GM21515 (cell line): ENCODE measurements at regions not wholly inside any gene's neighbourhood (a gene's known extent, or its start where the extent isn't known, plus 50 kb on each side); places are given as distances from the start of the nearest gene placed in this dataset.

Source experiments
- ATAC-seq: cut with Tn5 transposase; IDR thresholded peaks from one replicate; pipeline ENCODE4 v1.9.1; 2021; ENCODE audit not compliant: unreplicated experiment

GRCh38 chr12:78580296-78580695 lies 284.3 kb upstream of the SYT1 start:
- no peak for ATAC-seq

GRCh38 chr12:78584695-78585094 lies 279.9 kb upstream of the SYT1 start:
- no peak for ATAC-seq

GRCh38 chr12:78585132-78585531 lies 279.4 kb upstream of the SYT1 start:
- no peak for ATAC-seq

- ATAC-seq = no peak
These were observed 277.8 kb upstream of the SYT1 start for GRCh38 chr12:78586790-78587189.

- no peak for ATAC-seq
These were observed 265.2 kb upstream of the SYT1 start for GRCh38 chr12:78599366-78599765.

GRCh38 chr12:78600541-78600940 lies 264.0 kb upstream of the SYT1 start:
- no peak for ATAC-seq

- no peak for ATAC-seq
These were observed 253.1 kb upstream of the SYT1 start for GRCh38 chr12:78611504-78611903.

- ATAC-seq = no peak
These were observed 252.4 kb upstream of the SYT1 start for GRCh38 chr12:78612190-78612589.

- no peak for ATAC-seq
These were observed 246.9 kb upstream of the SYT1 start for GRCh38 chr12:78617683-78618082.

- no peak for ATAC-seq
These were observed 241.9 kb upstream of the SYT1 start for GRCh38 chr12:78622529-78623195.

GRCh38 chr12:78628491-78629100 lies 236.0 kb upstream of the SYT1 start:
- no peak for ATAC-seq

- ATAC-seq = no peak
These were observed 228.2 kb upstream of the SYT1 start for GRCh38 chr12:78636231-78636855.

- no peak for ATAC-seq
These were observed 222.6 kb upstream of the SYT1 start for GRCh38 chr12:78641837-78642423.

- no peak for ATAC-seq
These were observed 218.6 kb upstream of the SYT1 start for GRCh38 chr12:78645956-78646355.

GRCh38 chr12:78651755-78652154 lies 212.8 kb upstream of the SYT1 start:
- no peak for ATAC-seq

GRCh38 chr12:78666584-78666983 lies 198.0 kb upstream of the SYT1 start:
- ATAC-seq = no peak

GRCh38 chr12:78671295-78671694 lies 193.3 kb upstream of the SYT1 start:
- ATAC-seq = no peak

- no peak for ATAC-seq
These were observed 192.5 kb upstream of the SYT1 start for GRCh38 chr12:78672033-78672432.

- no peak for ATAC-seq
These were observed 190.1 kb upstream of the SYT1 start for GRCh38 chr12:78674311-78675090.

GRCh38 chr12:78680596-78680995 lies 184.0 kb upstream of the SYT1 start:
- no peak for ATAC-seq

GRCh38 chr12:78683031-78683430 lies 181.5 kb upstream of the SYT1 start:
- no peak for ATAC-seq
